ENCODE measurements at regions not wholly inside any gene's neighbourhood (a gene's known extent, or its start where the extent isn't known, plus 50 kb on each side); places are given as distances from the start of the nearest gene placed in this dataset.

GRCh38 chr11:37560346-37560745 is 962.3 kb upstream of the RAG2 start:
- Mint-ChIP-seq H3K36me3 (no peaks in the 10 kb centered on the region), H3K9me3 (peaks cover 5% of the 10 kb centered on the region), H3K4me1 (no peaks in the 10 kb centered on the region), H3K4me3 (no peak overlapping the region), H3K27me3 (no peaks in the 10 kb centered on the region), H3K27ac (no peak overlapping the region)
- no peak for ATAC-seq

GRCh38 chr11:37558619-37559210 is 960.7 kb upstream of the RAG2 start:
- Mint-ChIP-seq H3K36me3 (no peaks in the 10 kb centered on the region), H3K4me3 (no peak overlapping the region), H3K9me3 (peaks cover 5% of the 10 kb centered on the region), H3K4me1 (no peaks in the 10 kb centered on the region), H3K27ac (no peak overlapping the region), H3K27me3 (no peaks in the 10 kb centered on the region)
- no peak for ATAC-seq

GRCh38 chr11:37557990-37558389 is 960.0 kb upstream of the RAG2 start:
- Mint-ChIP-seq H3K36me3 (no peaks in the 10 kb centered on the region), H3K4me1 (no peaks in the 10 kb centered on the region), H3K9me3 (peaks cover 5% of the 10 kb centered on the region), H3K4me3 (no peak overlapping the region), H3K27ac (no peak overlapping the region), H3K27me3 (no peaks in the 10 kb centered on the region)
- ATAC-seq: no peak

GRCh38 chr11:37552284-37552683 is 954.2 kb upstream of the RAG2 start:
- H3K27ac Mint-ChIP-seq: no peak overlapping the region
- ATAC-seq: no peak
- no peak overlapping the region for H3K4me3 Mint-ChIP-seq
- no peaks in the 10 kb centered on the region for H3K27me3 Mint-ChIP-seq
- H3K9me3 Mint-ChIP-seq: peaks cover 5% of the 10 kb centered on the region
- no peaks in the 10 kb centered on the region for H3K4me1 Mint-ChIP-seq
- no peaks in the 10 kb centered on the region for H3K36me3 Mint-ChIP-seq

GRCh38 chr11:37544491-37544890 is 946.5 kb upstream of the RAG2 start:
- Mint-ChIP-seq H3K4me3 (no peak overlapping the region), H3K27me3 (no peaks in the 10 kb centered on the region), H3K27ac (no peak overlapping the region), H3K9me3 (peaks cover 6% of the 10 kb centered on the region), H3K36me3 (no peaks in the 10 kb centered on the region), H3K4me1 (no peaks in the 10 kb centered on the region)
- no peak for ATAC-seq

GRCh38 chr11:37533830-37534229 is 935.8 kb upstream of the RAG2 start:
- Mint-ChIP-seq H3K9me3 (peaks cover 9% of the 10 kb centered on the region), H3K27me3 (no peaks in the 10 kb centered on the region), H3K4me3 (no peak overlapping the region), H3K4me1 (no peaks in the 10 kb centered on the region), H3K36me3 (no peaks in the 10 kb centered on the region), H3K27ac (no peak overlapping the region)
- no peak for ATAC-seq

GRCh38 chr11:37533087-37533486 is 935.1 kb upstream of the RAG2 start:
- Mint-ChIP-seq H3K9me3 (peaks cover 11% of the 10 kb centered on the region), H3K4me1 (no peaks in the 10 kb centered on the region), H3K36me3 (no peaks in the 10 kb centered on the region), H3K27ac (no peak overlapping the region), H3K4me3 (no peak overlapping the region), H3K27me3 (no peaks in the 10 kb centered on the region)
- no peak for ATAC-seq

- Mint-ChIP-seq H3K27me3 (no peaks in the 10 kb centered on the region), H3K36me3 (no peaks in the 10 kb centered on the region), H3K4me1 (no peaks in the 10 kb centered on the region), H3K4me3 (no peak overlapping the region), H3K9me3 (peaks cover 11% of the 10 kb centered on the region), H3K27ac (no peak overlapping the region)
- ATAC-seq: no peak
Observed at GRCh38 chr11:37532271-37532670, 934.2 kb upstream of the RAG2 start.

GRCh38 chr11:37527545-37527944 is 929.5 kb upstream of the RAG2 start:
- Mint-ChIP-seq H3K4me1 (no peaks in the 10 kb centered on the region), H3K4me3 (no peak overlapping the region), H3K27me3 (no peaks in the 10 kb centered on the region), H3K36me3 (no peaks in the 10 kb centered on the region), H3K27ac (no peak overlapping the region), H3K9me3 (peaks cover 15% of the 10 kb centered on the region)
- no peak for ATAC-seq

GRCh38 chr11:37525336-37525735 is 927.3 kb upstream of the RAG2 start:
- no peaks in the 10 kb centered on the region for H3K27me3 Mint-ChIP-seq
- ATAC-seq: no peak
- H3K36me3 Mint-ChIP-seq: no peaks in the 10 kb centered on the region
- peaks cover 11% of the 10 kb centered on the region for H3K9me3 Mint-ChIP-seq
- H3K4me1 Mint-ChIP-seq: no peaks in the 10 kb centered on the region
- H3K27ac Mint-ChIP-seq: no peak overlapping the region
- H3K4me3 Mint-ChIP-seq: no peak overlapping the region

GRCh38 chr11:37519781-37520180 is 921.7 kb upstream of the RAG2 start:
- no peak overlapping the region for H3K27ac Mint-ChIP-seq
- no peaks in the 10 kb centered on the region for H3K4me1 Mint-ChIP-seq
- H3K27me3 Mint-ChIP-seq: no peaks in the 10 kb centered on the region
- no peak for ATAC-seq
- peaks cover 8% of the 10 kb centered on the region for H3K9me3 Mint-ChIP-seq
- H3K4me3 Mint-ChIP-seq: no peak overlapping the region
- no peaks in the 10 kb centered on the region for H3K36me3 Mint-ChIP-seq

GRCh38 chr11:37512156-37512780 is 914.2 kb upstream of the RAG2 start:
- no peaks in the 10 kb centered on the region for H3K36me3 Mint-ChIP-seq
- no peaks in the 10 kb centered on the region for H3K4me1 Mint-ChIP-seq
- H3K27ac Mint-ChIP-seq: no peak overlapping the region
- no peak for ATAC-seq
- no peak overlapping the region for H3K4me3 Mint-ChIP-seq
- H3K9me3 Mint-ChIP-seq: peaks cover 6% of the 10 kb centered on the region
- no peaks in the 10 kb centered on the region for H3K27me3 Mint-ChIP-seq

GRCh38 chr11:37511425-37511933 is 913.4 kb upstream of the RAG2 start:
- Mint-ChIP-seq H3K9me3 (peaks cover 8% of the 10 kb centered on the region), H3K27ac (no peak overlapping the region), H3K27me3 (no peaks in the 10 kb centered on the region), H3K4me1 (no peaks in the 10 kb centered on the region), H3K36me3 (no peaks in the 10 kb centered on the region), H3K4me3 (no peak overlapping the region)
- ATAC-seq: no peak

GRCh38 chr11:37509506-37509905 is 911.5 kb upstream of the RAG2 start:
- H3K27me3 Mint-ChIP-seq: no peaks in the 10 kb centered on the region
- no peaks in the 10 kb centered on the region for H3K36me3 Mint-ChIP-seq
- H3K9me3 Mint-ChIP-seq: peaks cover 7% of the 10 kb centered on the region
- no peak overlapping the region for H3K4me3 Mint-ChIP-seq
- H3K4me1 Mint-ChIP-seq: no peaks in the 10 kb centered on the region
- H3K27ac Mint-ChIP-seq: no peak overlapping the region
- ATAC-seq: no peak

- no peak overlapping the region for H3K27ac Mint-ChIP-seq
- no peak for ATAC-seq
- no peak overlapping the region for H3K4me3 Mint-ChIP-seq
- H3K9me3 Mint-ChIP-seq: peaks cover 7% of the 10 kb centered on the region
- no peaks in the 10 kb centered on the region for H3K4me1 Mint-ChIP-seq
- no peaks in the 10 kb centered on the region for H3K27me3 Mint-ChIP-seq
- no peaks in the 10 kb centered on the region for H3K36me3 Mint-ChIP-seq
Observed at GRCh38 chr11:37506531-37506930, 908.5 kb upstream of the RAG2 start.

GRCh38 chr11:37505406-37505805 is 907.4 kb upstream of the RAG2 start:
- Mint-ChIP-seq H3K4me1 (no peaks in the 10 kb centered on the region), H3K27me3 (no peaks in the 10 kb centered on the region), H3K36me3 (no peaks in the 10 kb centered on the region), H3K4me3 (no peak overlapping the region), H3K27ac (no peak overlapping the region), H3K9me3 (peaks cover 9% of the 10 kb centered on the region)
- ATAC-seq: no peak

Measured in stimulated activated memory B cell treated with anti-CD40 and anti-IgM and Interleukin-4, amounts not matched to agents 10 μg/mL and 1 μg/mL and 100 μg/mL, for 72 hours (primary cell).